ENCODE measurements at regions not wholly inside any gene's neighbourhood (a gene's known extent, or its start where the extent isn't known, plus 50 kb on each side); places are given as distances from the start of the nearest gene placed in this dataset.

GRCh38 chr11:29029452-29029851 lies 921.3 kb downstream of the METTL15 start:
- no peak for DNase-seq

GRCh38 chr11:29027436-29027835 lies 919.2 kb downstream of the METTL15 start:
- no peak for DNase-seq

DNA sequence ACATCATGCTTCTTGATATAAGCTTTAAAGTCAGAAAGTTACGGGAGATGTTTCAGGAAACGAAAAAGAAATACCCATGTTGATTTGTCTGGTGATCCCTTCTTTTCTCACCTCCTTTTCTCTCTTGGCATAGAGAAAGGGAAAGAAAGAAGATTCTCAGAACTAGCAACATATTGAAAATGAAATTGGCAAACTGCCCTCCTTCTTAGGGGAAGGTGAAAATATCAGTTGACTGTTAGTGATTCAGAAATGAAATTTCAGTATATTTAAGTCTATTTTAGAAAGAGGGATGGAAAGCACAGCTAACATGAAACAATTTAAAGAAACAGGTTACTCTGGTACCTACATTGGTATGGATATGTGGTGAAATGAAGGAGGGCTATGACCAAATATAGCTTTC lies 918.1 kb downstream of the METTL15 start:
- DNase-seq, result no peak

DNA sequence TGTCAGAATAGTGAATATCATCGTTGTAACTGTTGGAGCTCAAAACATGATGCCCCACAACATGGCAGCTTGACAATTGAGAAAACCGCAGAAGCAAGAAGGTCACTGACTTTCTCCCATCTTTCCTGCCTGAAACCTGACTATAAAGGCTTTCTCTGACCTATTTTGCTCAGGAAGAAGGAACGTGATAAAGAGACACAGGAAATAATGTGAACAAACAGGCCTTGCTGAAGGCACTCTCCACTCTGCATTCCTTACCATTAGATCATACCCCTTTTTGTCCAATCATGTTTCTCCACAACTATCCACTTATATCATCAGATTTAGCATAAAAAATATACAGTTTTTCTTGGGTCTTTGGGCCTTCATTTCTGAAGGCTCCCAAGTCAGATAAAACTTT lies 916.8 kb downstream of the METTL15 start:
- DNase-seq, result no peak

GRCh38 chr11:29024386-29024785 lies 916.2 kb downstream of the METTL15 start:
- DNase-seq, result no peak

DNA sequence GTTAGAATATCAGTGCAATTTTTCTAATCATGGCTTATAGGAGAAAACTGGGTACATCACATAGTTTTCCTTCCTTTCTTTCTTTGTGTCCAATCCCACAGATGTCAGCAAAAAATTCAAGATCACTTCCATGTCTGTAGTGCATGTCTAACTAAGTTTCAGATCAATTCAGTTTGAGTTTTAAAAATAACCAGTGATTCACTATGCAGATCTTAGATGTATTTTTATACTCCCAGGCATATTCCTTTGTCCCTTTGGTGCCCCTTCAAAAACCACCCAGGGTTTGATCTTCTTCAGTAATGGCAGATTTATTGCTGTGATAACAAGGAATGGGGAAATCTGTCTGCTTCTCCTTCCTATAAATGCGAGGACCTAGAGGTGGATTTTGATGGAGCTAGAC lies 915.6 kb downstream of the METTL15 start:
- DNase-seq, result no peak

GRCh38 chr11:29022676-29023075 lies 914.5 kb downstream of the METTL15 start:
- DNase-seq, result no peak

- DNase-seq, result no peak
Measured at GRCh38 chr11:29019960-29020683, 911.9 kb downstream of the METTL15 start.

- no peak for DNase-seq
Measured at GRCh38 chr11:29018631-29019030, 910.4 kb downstream of the METTL15 start.

DNA sequence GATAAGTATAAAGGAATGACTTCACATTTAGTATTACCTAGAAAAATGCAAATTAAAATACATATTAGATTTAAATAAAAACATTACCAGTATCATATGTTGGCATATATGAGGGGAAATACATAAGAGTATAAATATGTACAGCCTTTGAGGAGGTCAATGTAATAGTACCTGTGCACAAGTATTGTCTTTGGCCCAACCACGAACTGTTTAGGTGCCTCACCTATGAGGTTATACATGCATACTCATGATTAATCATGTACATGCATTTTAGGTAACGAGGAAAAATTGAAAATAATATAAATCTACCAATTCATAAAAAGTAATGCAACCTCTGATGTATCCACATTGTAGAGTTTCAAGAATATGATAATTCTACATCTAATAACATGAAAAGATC lies 909.8 kb downstream of the METTL15 start:
- no peak for DNase-seq

GRCh38 chr11:29012507-29012906 lies 904.3 kb downstream of the METTL15 start:
- no peak for DNase-seq

GRCh38 chr11:29009426-29009825 lies 901.2 kb downstream of the METTL15 start:
- DNase-seq, result no peak

- no peak for DNase-seq
Measured at GRCh38 chr11:29008481-29008880, 900.3 kb downstream of the METTL15 start.

DNA sequence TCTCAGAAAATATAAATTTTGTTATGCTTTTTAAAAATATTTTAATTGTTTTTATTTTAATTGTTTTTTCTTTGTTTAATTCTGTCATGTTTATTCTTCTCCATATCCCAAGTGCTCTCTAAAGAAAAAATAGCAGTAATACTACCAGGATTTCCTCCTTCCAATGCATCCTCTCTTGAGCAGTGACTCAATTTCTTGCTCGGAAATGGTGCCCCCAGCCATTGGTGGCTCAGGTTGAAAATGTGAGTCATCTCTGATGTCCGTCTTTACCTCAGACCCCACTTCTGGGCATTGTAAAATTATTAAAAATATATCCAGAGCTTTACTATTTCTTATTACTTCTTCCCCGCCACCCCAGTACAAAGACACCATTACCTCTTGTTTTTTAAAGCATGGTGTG lies 898.5 kb downstream of the METTL15 start:
- DNase-seq, result no peak

GRCh38 chr11:29005401-29005980 lies 897.3 kb downstream of the METTL15 start:
- no peak for DNase-seq

DNA sequence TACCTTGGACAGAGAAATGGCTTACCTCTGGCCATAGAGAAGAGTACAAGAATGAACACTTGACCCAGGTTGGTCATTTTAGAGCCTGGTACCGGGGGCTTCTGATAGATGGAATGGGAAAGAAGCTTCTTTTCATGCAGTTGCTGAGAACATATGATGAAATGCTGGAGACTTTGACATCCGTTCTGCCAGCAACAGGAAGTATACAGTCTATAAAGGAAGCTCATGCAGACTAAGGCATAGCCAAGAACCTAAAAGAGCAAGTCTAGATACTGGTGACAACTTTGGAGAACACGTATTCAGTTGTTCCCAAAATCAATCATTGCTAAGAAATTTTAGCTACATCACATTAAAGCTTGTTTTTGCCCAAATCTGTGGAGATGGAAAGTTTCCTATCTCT lies 894.6 kb downstream of the METTL15 start:
- no peak for DNase-seq

DNA sequence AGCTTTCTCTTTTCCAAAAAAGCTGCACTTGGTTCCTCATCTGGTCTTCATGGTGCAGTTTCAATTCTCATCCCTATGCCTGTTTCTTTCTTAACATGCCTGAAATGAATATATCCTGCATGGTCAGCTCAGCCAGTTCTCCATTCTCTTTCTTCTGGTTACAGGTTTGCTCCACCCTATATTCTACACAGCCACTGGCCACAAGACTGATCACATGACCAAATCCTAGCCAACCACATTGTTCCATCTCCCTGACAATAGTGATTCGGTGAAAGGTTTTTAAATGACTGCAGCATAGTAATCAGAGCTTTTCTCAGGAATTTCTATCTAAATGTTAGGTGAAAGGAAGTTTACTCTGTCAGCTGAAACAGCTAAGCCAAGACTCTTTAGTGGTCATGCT lies 891.4 kb downstream of the METTL15 start:
- no peak for DNase-seq

- no peak for DNase-seq
Measured at GRCh38 chr11:28992996-28993395, 884.8 kb downstream of the METTL15 start.

- no peak for DNase-seq
Measured at GRCh38 chr11:28984231-28984630, 876.0 kb downstream of the METTL15 start.

- DNase-seq, result no peak
Measured at GRCh38 chr11:28983780-28984179, 875.6 kb downstream of the METTL15 start.

- no peak for DNase-seq
Measured at GRCh38 chr11:28981381-28981780, 873.2 kb downstream of the METTL15 start.

- DNase-seq, result no peak
Measured at GRCh38 chr11:28976801-28977145, 868.6 kb downstream of the METTL15 start.

DNA sequence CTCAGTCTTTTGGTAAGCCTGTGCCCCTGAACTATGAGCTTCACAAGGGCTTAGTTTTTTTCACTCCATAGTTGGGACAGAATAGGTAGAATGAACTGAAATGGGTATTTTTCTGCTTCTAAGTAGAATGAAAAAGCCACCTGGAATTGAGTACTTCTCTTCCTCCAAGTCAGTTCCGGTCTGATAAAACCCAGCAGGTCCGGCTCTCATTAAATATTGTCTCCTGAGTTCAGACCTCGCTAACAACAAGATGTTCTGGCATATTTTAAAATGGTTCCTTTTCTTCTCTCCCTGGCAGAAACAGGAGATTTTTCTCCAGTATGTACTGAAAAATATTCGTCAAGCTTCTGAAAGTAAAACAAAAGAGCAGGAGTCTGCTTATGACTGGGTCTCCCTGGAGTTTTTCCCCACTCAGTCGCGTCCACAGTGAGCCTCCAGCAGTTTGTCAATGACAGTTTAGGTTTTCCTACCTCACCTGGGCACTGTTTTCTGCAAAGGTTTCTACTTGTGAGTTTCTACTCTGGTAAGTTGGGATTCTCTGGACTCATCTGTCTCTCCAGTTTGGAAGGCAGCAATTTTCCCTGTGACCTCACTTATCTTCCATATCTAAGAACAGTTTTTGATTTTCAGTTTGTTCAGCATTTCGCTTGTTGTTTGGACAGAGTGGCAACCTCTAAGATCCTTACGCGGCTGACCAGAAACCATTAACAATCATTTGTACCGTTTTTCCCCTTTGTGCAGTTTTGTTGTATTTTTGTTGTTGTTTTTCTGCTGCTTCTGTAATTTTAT lies 868.0 kb downstream of the METTL15 start:
- no peak for DNase-seq

DNA sequence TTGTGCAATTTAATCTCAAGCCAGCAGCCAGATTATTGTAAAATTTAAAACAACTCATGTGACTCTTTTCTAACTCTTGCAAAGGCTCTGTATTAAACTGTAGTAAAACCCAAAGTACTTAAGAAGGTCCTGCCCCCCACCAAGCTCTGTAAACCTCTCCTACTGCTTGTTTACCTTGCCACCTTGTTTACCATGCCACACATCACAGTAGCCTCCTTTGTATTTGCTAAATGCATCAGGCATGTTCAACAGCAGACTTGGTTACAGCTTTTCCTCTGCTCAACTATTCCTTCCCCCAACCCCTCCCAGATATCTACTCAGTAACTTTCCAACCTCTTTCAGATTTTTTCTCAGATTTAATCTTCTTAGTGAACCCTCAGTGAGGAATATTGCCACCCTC lies 861.6 kb downstream of the METTL15 start:
- DNase-seq, result no peak
